ENCODE measurements at regions not wholly inside any gene's neighbourhood (a gene's known extent, or its start where the extent isn't known, plus 50 kb on each side); places are given as distances from the start of the nearest gene placed in this dataset.

- no peak for TF ChIP-seq CTCF (conservative IDR thresholded peaks at IDR 0.05; ENCODE audit: low read depth, low read length)
- DNase-seq (ENCODE audit: low read depth): no peak
- H3K4me3 ChIP-seq (ENCODE audit: low read depth, low read length): no peak overlapping the region
These were observed 708.8 kb upstream of the CHRM3 start for GRCh38 chr1:238677567-238677966.

DNA sequence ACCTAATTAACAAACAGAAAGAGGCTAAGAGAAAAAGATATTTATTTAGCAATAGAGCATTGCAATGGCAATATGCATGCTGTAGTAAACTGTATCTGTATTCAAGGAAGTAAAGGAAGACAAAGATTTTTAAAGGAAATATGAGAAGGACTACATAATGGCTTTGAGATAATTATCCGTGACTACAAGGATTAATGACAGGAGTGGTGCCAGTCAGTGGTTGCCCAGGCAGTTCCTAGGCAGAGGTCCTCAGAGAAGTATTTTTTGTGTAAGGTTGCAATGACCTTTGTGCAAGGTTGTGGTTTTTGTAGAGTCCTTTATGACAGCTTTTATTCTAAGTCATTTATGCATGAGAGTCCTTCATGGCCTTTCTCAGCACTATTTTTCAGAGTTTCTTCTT lies 711.1 kb upstream of the CHRM3 start:
- TF ChIP-seq CTCF (conservative IDR thresholded peaks at IDR 0.05; ENCODE audit: low read depth, low read length): no peak
- no peak for DNase-seq (ENCODE audit: low read depth)
- no peak overlapping the region for H3K4me3 ChIP-seq (ENCODE audit: low read depth, low read length)

DNA sequence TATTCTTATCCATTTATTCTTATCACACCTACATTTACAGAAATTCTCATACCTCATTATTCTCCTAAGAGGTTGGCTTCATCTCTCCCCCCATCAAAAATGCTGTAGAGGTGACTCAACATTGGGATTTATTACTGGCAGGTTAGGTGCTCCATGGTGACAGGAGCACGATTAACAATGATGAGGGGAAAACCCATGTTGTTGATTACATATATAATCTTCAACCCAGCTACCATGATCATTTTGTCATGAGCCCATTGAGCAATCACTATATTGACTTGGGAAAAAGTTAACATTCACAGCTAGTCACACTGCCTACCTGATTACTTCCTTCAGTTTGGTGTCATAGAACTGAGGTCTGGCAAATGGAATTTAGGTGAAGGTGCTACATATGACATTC lies 712.1 kb upstream of the CHRM3 start:
- DNase-seq (ENCODE audit: low read depth): peak; percentile 13
- H3K4me3 ChIP-seq (ENCODE audit: low read depth, low read length): no peak overlapping the region
- TF ChIP-seq CTCF (conservative IDR thresholded peaks at IDR 0.05; ENCODE audit: low read depth, low read length): no peak

GRCh38 chr1:238673561-238673960 lies 712.8 kb upstream of the CHRM3 start:
- no peak for DNase-seq (ENCODE audit: low read depth)
- TF ChIP-seq CTCF (conservative IDR thresholded peaks at IDR 0.05; ENCODE audit: low read depth, low read length): no peak
- no peak overlapping the region for H3K4me3 ChIP-seq (ENCODE audit: low read depth, low read length)

- no peak for TF ChIP-seq CTCF (conservative IDR thresholded peaks at IDR 0.05; ENCODE audit: low read depth, low read length)
- H3K4me3 ChIP-seq (ENCODE audit: low read depth, low read length): no peak overlapping the region
- DNase-seq (ENCODE audit: low read depth): no peak
These were observed 713.6 kb upstream of the CHRM3 start for GRCh38 chr1:238672806-238673205.

GRCh38 chr1:238672262-238672661 lies 714.1 kb upstream of the CHRM3 start:
- no peak for DNase-seq (ENCODE audit: low read depth)
- no peak overlapping the region for H3K4me3 ChIP-seq (ENCODE audit: low read depth, low read length)
- no peak for TF ChIP-seq CTCF (conservative IDR thresholded peaks at IDR 0.05; ENCODE audit: low read depth, low read length)

DNA sequence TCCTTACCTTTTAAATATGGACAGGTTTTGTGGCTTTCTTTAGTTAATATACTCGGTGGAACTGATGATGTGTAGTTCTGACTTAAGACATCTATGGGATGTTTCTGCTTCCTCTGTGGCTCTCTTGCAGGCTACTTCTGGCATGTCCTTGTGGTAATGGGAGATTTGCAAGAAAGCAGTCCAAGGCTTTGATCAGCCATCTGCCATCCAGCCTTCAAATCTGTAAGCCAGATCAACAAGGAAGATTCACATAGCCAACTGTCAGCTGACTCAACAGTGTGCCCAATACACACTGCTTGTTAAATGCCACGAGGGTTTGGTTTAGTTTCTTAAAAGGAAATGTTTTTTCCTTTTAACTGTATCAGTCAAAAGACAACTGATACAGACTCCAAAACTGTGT lies 722.2 kb upstream of the CHRM3 start:
- no peak for DNase-seq (ENCODE audit: low read depth)
- no peak for TF ChIP-seq CTCF (conservative IDR thresholded peaks at IDR 0.05; ENCODE audit: low read depth, low read length)
- no peak overlapping the region for H3K4me3 ChIP-seq (ENCODE audit: low read depth, low read length)

Measured in epithelial cell of proximal tubule (primary cell).